Cardiac muscle cell (in vitro differentiated cells and primary cell): ENCODE measurements at regions not wholly inside any gene's neighbourhood (a gene's known extent, or its start where the extent isn't known, plus 50 kb on each side); places are given as distances from the start of the nearest gene placed in this dataset.
"Not testable (repeated sequence)": the region's sequence is repeated elsewhere in the genome, so short reads cannot be mapped to it uniquely, and the experiment has no call there.

Source experiments
- DNase-seq, 2 donors: peaks; one replicate each; pipeline versions ENCODE4 v3.0.0 to v3.0.0-alpha.2; 2010 to 2017; ENCODE audit warnings: low read depth in 1 of 2, low spot score in 1 of 2
- H3K27ac ChIP-seq: fragments of 200-600 bp; sonication (generic); 2 replicates; pipeline ENCODE4 v1.5.1; 2016
- H3K27me3 ChIP-seq: fragments of 200-600 bp; sonication (generic); 2 replicates; pipeline ENCODE4 v1.6.0; 2016; ENCODE audit warnings: control low read depth
- H3K36me3 ChIP-seq: fragments of 200-600 bp; sonication (generic); 2 replicates; pipeline ENCODE4 v1.5.1; 2016; ENCODE audit warnings: control low read depth
- H3K4me1 ChIP-seq: fragments of 200-600 bp; sonication (generic); 2 replicates; pipeline ENCODE4 v1.8.1; 2017; ENCODE audit warnings: low read depth, mild to moderate bottlenecking, mixed run types
- H3K4me3 ChIP-seq: fragments of 200-600 bp; sonication (generic); 2 replicates; pipeline ENCODE4 v1.5.1; 2016; ENCODE audit warnings: mild to moderate bottlenecking
- H3K9me3 ChIP-seq: fragments of 200-600 bp; sonication (generic); 2 replicates; pipeline ENCODE4 v1.5.1; 2017; ENCODE audit warnings: low read depth, mild to moderate bottlenecking, control low read depth
- TF ChIP-seq, protein P1 (sequence below): IDR thresholded peaks from 2 replicates; pipeline ENCODE4 v1.5.1; 2012; ENCODE audit warnings: low read depth, mild to moderate bottlenecking, low read length

GRCh38 chr21:25189497-25189896 is 417.8 kb downstream of the MRPL39 start:
- no peaks in the 10 kb centered on the region for H3K27me3 ChIP-seq
- H3K27ac ChIP-seq, result peak overlapping the region; percentile 4
- DNase-seq, result peak in 1 of 2 donors; percentile 23
- H3K4me3 ChIP-seq, result no peak overlapping the region
- peaks cover 20% of the 10 kb centered on the region for H3K4me1 ChIP-seq
- TF ChIP-seq, protein P1, sequence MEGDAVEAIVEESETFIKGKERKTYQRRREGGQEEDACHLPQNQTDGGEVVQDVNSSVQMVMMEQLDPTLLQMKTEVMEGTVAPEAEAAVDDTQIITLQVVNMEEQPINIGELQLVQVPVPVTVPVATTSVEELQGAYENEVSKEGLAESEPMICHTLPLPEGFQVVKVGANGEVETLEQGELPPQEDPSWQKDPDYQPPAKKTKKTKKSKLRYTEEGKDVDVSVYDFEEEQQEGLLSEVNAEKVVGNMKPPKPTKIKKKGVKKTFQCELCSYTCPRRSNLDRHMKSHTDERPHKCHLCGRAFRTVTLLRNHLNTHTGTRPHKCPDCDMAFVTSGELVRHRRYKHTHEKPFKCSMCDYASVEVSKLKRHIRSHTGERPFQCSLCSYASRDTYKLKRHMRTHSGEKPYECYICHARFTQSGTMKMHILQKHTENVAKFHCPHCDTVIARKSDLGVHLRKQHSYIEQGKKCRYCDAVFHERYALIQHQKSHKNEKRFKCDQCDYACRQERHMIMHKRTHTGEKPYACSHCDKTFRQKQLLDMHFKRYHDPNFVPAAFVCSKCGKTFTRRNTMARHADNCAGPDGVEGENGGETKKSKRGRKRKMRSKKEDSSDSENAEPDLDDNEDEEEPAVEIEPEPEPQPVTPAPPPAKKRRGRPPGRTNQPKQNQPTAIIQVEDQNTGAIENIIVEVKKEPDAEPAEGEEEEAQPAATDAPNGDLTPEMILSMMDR, result no peak
- H3K9me3 ChIP-seq, result no peaks in the 10 kb centered on the region
- H3K36me3 ChIP-seq, result no peaks in the 10 kb centered on the region

DNA sequence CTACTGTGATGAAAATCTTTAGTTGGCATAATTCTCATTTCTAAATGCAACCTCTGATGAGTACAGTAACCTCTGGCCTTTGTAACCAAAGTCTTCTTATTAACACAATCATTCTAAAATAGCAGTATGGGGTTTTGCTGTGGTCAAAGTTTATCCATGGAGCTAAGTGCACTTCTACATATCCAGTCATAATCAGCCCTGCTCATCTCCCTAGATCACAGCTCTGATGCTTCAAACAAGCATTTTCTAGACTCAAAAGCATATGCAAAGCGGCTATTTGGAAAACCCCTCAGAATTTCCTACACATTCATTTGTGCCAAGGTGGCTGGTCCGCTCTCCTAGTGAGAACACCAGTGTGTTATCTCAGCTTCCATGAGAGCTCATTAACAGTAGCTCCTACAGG is 418.6 kb downstream of the MRPL39 start:
- Histone ChIP-seq H3K27me3 (no peaks in the 10 kb centered on the region), H3K36me3 (no peaks in the 10 kb centered on the region), H3K4me1 (peaks cover 20% of the 10 kb centered on the region), H3K9me3 (no peaks in the 10 kb centered on the region), H3K4me3 (no peak overlapping the region), H3K27ac (no peak overlapping the region)
- DNase-seq, result no peak
- TF ChIP-seq, protein P1, result no peak

DNA sequence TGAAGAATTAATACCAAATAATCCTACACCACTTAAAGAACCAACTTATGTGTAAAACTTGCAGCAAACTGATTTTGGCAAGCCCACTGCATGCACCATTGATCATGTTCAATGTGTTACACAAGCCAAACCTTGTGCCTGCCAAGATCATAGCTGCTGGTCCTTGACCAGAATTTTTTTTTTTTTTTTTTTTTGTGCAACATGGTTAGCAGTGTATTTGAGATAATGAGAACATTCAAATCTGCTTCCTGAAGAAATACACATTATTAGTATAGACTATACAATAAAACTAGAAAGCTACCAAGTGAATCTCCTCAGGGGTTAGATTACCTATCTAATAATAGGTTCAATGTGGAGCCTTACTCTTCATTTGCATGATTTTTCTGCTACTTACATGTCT is 421.0 kb downstream of the MRPL39 start:
- Histone ChIP-seq H3K9me3 (no peaks in the 10 kb centered on the region), H3K36me3 (no peaks in the 10 kb centered on the region), H3K4me1 (peaks cover 20% of the 10 kb centered on the region), H3K4me3 (no peak overlapping the region), H3K27ac (no peak overlapping the region), H3K27me3 (no peaks in the 10 kb centered on the region)
- DNase-seq, result no peak
- TF ChIP-seq, protein P1, result no peak

DNA sequence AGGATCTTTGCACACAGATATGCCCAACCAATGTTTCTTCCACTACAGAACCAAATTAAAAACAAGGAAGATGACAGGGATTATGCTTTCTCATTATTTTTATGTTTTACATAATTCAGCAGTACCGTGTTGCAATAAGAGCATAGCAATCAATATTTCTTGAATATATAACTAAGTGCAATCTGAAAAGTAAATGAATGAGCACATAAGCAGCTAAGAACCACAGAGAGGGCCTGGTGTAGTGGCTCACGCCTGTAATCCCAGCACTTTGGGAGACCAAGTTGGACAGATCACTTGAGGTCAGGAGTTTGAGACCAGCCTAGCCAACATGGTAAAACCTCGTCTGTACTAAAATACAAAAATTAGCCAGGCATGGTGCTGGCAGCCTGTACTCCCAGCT is 423.7 kb downstream of the MRPL39 start:
- H3K36me3 ChIP-seq, result no peaks in the 10 kb centered on the region
- TF ChIP-seq, protein P1, result no peak
- no peak overlapping the region for H3K27ac ChIP-seq
- no peaks in the 10 kb centered on the region for H3K9me3 ChIP-seq
- H3K27me3 ChIP-seq, result no peaks in the 10 kb centered on the region
- H3K4me1 ChIP-seq, result peaks cover 5% of the 10 kb centered on the region
- H3K4me3 ChIP-seq, result no peak overlapping the region
- no peak for DNase-seq

DNA sequence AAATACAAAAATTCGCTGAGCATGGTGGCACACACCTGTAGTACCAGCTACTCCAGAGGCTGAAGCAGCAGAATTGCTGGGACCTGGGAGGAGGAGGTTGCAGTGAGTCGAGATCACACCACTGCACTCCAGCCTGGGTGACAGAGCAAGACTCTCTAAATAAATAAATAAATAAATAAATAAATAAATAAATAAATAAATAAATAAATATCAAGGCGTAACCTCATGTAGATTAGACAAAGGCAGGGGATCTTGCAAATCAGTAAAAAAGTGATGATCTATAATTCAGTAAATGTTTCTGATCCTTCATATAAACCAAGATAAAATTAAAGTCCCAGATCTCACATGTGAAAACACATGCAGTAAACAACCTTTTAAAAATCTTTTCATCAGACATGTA is 425.6 kb downstream of the MRPL39 start:
- H3K4me3 ChIP-seq, H3K9me3 ChIP-seq, DNase-seq, H3K36me3 ChIP-seq, H3K4me1 ChIP-seq, H3K27me3 ChIP-seq, H3K27ac ChIP-seq: not testable (repeated sequence)

- Histone ChIP-seq H3K4me1 (no peaks in the 10 kb centered on the region), H3K36me3 (no peaks in the 10 kb centered on the region), H3K27ac (no peak overlapping the region), H3K9me3 (no peaks in the 10 kb centered on the region), H3K27me3 (no peaks in the 10 kb centered on the region), H3K4me3 (no peak overlapping the region)
- TF ChIP-seq, protein P1, result no peak
- DNase-seq, result peak in 1 of 2 donors; percentile 53
Observed at GRCh38 chr21:25179116-25179515, 428.2 kb downstream of the MRPL39 start.
